ENCODE measurements at regions not wholly inside any gene's neighbourhood (a gene's known extent, or its start where the extent isn't known, plus 50 kb on each side); places are given as distances from the start of the nearest gene placed in this dataset.
A peak's percentile ranks its signal among the peaks of the same experiment; 100 is the strongest.

DNA sequence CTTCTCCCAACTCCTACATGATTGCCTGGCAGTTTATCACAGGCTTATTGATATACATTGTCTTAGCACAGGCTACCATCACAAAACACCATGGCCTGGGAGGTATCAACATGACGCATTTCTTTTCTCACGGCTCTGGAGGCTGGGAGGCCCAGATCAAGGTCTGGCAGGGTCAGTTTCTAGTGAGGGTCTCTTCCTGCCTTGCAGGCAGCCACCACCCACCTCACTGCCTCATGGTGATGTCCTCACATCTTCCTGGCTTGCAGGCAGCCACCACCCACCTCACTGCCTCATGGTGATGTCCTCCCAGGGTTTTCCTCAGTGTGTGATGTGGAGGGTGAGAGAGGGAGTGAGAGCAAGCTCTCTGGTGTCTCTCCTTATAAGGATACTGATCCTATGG is 599.3 kb upstream of the MKI67 start:
- no peak for DNase-seq

DNA sequence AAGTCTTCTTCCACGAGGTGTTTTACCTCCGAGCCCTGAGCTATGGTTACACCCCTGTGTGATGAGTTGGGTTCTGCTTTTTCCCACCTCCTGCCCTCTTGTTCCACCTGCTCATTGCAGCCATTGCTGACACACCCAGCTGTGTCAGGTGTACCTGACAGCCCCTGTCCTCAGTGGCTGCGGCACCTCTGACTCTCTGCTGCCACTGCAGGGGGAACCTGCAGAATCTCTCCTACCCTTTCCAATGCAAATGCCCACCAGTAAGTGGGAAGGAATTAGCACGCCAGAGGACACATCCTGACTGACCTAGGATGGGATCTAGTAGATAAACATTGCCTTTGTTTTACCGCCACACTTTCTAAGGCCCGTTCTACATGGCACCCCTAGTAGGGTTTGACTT is 600.9 kb upstream of the MKI67 start:
- DNase-seq = no peak

DNA sequence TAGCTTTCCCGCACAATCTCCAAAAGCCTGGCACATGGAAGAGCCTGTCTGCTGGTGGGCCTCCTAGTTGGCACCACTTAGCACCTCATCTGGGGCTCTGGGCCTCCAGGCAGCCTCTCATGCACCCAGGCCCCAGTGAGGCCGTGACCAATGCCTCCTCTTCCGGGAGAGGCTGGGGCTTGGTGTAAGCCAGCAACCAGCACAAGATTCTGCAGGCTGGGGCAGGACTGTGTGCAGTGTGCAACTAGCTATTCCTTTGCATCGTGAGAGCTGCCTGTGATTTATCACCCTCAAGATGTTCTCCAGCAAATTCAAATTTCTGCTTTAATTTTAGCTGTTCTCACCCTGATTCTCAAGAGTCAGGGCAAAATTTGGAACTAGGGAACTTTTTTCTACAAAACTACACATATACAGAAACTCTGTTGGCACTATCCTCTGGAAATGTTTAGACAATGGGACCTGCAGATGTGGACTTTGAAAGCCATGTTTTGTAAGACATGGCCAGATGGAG is 603.7 kb upstream of the MKI67 start:
- DNase-seq = no peak

DNA sequence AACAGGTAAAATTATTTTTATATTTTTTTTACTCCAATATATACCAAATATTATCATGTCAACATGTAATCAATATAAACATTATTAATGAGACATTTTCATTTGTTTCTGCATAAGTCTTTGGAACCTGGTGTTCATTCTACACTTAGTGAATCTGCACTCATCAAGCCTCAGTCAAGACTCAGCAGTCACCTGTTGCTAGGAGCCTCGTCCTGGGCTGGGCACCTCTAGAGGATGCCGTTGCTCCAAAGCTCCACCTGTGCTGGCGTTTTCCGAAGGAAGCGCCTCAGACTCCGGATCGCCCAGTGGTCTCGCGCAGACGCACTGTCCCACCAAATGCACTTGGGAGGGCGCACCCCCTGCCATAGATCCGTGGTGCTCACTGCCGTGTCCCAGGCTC is 604.7 kb upstream of the MKI67 start:
- no peak for DNase-seq

DNA sequence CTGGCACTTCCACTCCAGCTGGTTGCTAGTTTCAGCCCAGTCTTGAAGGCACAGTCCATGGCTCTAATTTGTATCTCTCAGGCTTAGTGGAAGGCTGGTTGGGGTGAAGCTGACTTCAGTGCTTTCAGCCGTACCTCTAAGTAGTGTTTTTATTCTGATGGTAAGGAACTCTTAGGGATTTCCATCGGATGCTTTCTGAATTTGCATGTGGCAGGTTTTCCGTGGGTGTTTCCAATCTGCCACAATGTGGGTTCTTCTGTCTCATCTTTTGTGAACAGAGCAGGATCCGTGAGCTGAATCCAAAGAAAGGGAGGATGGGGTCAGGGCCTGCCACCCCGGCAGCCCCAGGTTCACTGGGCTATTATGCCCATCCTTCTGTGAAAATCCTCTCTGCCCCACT is 607.9 kb upstream of the MKI67 start:
- DNase-seq = no peak

DNA sequence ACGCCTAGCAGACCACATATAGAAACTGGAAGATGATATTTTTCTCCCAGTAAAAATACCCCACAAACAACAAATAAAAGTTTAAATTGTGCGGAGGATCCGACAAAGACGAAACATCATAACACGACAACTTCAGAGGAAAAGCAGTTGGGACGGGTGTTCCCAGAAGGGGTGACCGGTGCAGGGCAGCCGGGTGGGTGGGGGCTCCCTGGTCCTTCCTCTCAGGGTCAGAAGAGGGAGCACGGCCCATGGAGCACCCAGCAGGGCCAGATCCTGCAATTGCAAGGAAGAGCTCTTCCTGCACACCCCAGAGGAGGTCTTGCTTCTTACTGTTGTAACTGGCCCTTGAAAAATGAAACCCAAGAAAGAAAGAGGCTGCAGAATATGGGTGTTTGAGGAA is 608.5 kb upstream of the MKI67 start:
- DNase-seq = no peak

DNA sequence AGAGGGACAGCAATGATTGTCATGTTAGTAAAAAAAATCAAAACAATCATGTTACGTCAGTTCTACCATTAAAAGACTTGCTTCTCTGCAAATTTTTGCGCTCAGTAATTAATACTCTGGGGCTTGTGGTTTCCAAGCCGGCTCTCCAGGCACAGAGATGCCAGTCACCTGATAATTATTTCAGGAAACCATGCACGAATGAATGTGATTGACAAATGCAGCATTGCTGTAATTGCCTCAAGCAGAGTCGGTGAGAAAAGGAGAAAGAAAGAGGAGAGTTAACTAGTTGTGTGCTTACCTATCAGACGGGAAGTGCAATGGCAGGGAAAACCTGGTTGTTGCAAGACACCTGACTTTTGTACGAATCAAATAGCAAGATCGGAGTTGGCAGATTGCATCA is 609.8 kb upstream of the MKI67 start:
- DNase-seq = no peak

DNA sequence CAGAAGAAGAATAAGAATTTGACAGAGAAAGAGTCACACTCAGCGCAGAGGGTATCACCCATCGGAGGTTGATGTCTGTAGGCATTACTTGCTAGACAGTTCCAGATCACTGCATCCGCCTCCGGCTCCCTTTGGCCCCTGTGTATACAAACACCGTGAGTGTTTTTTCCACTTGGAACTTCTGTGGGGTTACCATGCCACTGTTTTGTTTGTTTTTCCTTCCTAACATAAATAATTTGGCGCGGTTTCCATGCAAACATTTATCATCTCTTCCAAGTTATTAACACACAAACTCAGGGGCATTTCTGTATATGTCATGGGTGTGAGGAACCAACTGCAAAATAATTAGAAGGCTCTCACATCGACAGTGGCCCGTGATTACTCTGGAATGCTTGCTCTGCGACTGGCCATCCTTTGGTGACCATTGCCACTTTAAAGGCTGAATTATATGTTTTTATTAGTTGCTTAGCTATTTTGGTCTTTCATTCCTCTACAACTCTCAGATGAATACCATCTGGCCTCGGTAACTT is 612.2 kb upstream of the MKI67 start:
- DNase-seq = no peak

DNA sequence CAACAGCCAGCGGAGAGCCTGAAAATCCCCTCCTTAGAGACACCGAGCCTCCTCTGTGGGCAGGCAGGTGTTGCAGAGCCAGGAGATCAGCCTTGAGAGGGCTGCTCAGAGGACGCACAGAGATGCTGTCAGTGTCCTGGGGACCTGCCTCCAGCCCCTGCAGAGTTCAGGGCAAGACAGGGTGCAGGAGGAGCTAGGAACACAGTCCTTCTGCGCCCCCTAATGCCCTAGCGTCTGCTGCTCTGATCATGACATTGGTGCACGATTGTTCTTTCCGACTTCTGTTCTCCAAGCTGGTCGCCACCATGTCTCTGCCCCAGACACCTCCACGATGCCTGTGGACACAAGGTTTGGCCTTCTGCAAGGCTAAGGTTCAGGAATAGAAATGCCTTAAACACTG is 613.7 kb upstream of the MKI67 start:
- DNase-seq = peak; percentile 6

DNA sequence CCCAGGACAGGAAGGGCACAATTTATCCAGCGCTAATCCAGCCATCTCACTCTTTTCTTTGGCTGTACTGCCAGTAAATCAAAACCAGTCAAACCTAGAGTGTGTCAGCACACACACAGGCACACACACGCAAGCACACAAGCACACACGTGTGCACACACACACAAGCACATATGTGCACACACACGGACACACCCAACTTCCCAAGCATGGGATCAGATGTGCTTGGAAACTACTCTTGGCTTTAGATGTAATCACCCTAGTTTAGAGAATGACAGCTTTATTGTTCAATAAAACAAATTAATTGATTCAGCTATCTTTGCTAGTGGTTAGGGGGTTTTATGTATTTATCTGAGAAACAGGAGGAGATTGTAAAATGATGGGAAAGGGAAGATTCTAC is 615.0 kb upstream of the MKI67 start:
- no peak for DNase-seq

DNA sequence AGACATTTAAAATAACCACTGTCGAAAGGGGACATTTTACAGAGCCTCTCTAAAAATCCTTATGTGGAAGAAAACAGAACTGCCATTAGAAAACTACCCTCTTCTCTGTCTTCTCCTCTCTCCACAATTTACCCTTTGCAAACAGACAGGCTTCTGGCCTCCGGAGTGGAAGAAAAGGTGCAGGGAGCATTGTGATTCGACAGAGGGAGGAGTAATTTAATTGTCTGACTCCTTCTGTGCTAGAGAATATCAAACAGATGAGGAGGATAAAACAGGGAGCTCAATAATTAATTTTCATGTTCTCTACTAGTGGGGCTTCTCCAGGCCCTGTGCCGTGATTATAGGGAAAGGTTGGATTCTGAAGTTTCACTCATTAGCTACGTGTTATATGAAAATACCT is 615.5 kb upstream of the MKI67 start:
- no peak for DNase-seq

DNA sequence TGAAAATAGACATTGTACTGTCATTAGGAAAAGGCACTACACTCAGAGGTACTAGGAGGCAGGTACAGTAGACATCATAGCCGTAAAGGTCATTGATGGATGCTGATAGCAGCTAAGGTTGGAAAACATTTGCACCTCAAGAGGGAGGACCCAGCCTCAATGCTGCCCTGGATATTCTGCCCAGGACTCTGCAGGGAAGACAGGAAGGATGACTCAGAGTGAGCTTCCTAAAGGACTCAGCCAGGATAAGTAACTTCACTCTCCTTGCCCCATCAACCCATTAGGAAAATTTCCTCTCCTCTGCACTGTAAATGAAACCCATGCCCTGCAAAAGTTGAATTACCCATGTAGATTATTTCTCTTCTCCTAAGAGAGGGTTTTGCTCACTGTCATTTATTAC is 617.9 kb upstream of the MKI67 start:
- no peak for DNase-seq

DNA sequence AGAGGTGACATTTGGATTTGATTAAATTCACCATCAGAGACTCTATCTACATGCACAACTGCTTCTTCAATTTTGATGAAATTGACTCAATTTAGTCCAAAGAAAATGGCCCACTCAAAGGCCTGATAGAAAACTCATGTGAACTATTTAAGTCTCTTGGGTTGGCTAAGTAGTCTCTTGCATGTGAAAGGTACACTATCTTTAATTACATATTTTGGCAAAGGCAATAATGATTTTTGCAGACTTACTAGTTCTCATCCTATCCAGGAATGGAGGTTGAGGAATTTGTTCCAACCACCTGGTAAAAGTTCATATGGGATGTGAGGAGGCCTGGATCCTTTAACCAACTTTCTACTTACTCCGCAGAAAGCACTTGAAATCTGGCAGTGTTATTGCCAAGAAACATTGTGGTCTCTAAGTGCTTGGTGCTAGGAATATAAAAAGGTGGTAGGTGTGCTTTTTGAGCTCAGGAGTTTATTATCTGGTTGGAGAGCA is 618.6 kb upstream of the MKI67 start:
- no peak for DNase-seq

DNA sequence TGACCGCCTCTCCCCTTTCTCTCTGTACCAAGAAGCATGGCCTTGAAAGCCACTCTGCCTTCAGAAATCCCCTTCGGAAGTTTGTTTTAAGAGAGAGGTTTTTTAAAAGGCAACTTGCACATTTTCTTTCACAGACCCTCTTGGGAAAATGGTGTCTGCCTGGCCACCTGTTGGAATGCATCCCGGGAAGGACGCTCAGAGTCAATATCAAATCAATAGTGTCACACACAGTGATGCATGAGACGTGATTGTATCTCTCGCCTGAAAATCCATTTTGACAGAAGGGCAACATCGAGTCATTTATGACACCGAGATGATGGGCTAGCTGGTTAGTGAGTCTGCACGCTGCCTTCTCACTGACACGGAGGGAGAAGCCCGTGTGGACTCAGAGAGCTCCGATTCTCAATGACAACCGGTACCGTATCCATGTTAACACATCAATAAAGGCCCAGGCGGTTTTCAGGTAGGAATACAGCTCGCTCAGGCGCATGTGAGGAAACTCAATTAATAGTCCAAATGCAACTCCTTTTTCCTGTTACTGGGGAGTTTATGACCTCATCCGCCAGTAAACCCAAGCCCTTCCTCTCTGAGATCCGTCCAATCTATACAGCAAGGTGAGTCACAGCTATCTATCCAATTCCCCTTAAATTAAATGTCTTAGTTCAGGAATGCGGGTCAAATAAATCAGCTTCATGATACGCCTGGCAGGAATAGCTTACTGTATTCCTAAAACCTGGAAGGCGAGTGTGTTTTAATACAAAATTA is 621.5 kb upstream of the MKI67 start:
- DNase-seq = no peak

DNA sequence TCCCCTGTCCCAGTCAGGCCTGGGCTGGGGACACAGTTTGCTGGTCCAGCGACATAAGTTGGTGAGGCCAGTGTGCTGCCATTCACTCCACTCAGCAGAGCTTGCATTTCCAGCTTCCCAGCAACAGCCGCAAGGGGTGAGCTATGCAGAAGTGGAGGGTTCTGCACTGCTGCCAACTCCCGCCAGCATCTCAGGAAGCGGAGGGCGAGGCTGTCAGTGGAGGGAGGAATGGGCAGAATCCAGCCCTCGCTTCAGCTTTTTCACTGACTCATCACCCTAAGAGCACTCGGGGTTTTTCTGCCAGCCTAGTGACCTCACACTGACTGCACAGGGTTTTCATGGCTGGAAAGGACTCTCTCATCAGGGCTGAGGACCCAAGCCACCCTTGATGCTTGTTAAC is 625.1 kb upstream of the MKI67 start:
- DNase-seq = no peak

DNA sequence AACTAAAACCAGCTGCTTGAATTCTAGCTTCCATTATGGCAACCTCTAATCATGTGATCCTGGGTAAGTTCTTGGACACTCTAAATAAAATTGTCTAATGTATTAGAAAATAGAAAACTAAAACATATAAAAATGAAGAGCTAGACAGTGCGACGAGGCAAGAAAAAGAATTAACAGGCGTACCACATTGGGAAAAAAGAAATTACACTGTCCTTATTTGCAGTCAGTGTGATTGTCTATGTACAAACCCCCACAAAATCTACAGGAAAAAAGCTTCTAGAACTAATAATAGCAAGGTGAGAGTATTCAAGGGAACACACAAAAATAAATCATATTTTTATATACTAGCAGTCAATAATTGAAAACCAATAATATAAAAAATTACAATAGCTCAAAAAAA is 625.6 kb upstream of the MKI67 start:
- DNase-seq = no peak

DNA sequence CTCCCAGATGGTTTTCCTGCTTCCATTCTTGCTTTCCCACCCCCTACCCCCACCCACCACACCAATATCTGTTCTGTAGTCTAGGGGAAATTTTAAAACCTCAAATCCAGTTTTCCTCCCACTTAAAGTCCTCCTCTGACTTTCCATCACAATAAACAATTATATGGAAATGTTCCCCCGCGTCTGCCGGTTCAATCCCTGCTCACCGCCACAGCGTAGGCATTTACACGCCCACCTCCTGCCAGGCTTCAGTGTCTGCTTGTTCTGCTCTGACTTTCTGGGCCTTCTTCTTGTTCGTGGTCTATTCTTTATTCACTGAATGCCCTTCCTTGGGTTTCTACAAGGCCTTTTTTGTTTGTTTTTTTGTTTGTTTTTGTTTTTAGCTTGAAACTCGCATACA is 633.0 kb upstream of the MKI67 start:
- no peak for DNase-seq

DNA sequence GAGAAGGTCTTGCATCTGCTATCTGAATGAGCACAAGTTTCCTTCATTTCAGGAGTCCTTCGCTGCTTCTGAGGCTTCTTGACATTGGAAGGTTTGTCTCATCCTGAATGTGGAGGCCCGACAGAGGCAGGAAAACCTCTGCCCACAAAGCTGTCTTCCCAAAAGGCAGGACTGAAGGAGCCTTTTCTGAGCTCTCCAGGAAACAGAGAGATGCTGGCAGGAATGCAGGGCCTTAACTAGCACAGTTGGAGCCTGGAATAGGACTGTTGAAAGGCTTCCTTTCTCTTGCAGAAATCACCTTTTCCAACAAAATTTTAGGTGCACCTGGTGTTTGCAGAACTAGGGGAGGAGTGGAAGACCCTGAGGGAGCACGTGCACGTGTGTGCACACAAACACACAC is 637.4 kb upstream of the MKI67 start:
- no peak for DNase-seq

DNA sequence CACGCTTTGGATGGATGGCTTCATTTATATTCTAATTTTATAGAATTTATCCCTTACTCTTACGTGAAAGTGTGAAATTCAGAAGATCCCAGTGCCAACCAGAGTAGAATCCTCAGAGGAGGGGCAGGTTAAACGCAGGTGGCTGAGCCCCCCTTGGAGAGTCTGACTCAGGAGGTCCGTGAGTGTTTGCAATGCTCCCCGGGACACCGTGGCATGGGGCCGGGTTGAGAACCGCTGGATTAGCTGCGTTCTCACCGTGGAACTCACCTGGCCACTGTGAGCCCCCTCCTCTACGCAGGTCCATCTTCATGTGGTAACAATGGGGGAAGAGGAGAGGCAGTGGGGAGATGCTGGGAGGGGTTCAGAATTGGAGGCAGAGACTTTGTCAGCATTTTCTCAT is 638.0 kb upstream of the MKI67 start:
- DNase-seq = no peak

DNA sequence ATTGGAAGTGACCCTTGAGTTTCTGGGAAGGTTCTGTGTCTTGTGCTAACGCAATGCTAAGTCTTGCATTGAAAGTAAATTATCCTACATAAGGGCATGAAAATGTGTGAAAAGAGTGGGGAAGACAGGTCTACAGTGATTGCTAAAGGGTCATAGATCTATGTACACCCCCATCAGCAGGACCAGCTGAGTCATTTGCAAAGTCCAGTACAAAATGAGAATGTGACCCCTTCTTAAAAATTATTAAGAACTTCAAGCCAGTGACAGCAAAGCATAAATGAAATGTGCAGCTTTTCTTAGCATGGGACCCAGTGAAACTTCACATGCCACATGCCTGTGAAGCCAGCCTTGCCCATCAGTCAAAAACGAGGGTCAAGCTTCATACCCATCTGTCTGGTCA is 640.7 kb upstream of the MKI67 start:
- DNase-seq = no peak

DNA sequence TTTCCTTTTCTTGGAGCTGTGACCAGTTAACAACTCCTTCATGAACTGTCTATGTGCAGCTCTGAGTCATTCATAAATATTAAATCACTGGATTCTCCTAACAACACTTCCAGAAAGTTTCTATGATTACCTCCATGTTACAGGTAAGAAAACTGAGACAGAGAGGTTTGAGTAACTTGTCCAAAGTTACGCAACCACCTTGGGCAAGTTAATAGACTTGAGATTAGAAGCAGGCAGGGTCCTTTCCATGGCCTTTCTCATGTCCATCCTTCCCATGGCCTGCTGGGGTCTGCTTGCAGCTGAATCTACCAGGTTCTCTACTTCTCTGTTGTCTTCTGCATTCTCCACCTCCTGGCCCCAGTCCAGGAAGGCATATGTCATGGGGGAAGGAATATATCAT is 648.8 kb upstream of the MKI67 start:
- DNase-seq = no peak

DNA sequence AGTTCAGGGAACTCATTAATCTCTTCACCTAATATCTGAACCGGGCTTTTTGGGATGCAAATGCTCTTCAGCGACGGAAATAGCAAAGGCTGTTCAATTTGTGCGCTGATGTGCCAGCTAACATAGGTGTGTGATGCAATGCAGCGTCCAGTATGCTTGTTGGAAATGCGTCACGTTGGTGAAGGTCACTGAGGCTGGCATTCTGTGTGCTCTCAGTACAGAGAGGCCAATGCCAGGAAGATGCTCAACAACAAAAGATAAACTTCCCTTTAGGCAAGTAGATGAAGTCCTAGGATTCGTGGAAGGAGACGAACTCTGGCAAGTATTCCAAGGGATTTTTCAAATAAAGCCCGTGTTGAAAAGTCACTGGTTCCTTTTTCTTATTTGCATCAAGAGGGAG is 649.5 kb upstream of the MKI67 start:
- DNase-seq = no peak

DNA sequence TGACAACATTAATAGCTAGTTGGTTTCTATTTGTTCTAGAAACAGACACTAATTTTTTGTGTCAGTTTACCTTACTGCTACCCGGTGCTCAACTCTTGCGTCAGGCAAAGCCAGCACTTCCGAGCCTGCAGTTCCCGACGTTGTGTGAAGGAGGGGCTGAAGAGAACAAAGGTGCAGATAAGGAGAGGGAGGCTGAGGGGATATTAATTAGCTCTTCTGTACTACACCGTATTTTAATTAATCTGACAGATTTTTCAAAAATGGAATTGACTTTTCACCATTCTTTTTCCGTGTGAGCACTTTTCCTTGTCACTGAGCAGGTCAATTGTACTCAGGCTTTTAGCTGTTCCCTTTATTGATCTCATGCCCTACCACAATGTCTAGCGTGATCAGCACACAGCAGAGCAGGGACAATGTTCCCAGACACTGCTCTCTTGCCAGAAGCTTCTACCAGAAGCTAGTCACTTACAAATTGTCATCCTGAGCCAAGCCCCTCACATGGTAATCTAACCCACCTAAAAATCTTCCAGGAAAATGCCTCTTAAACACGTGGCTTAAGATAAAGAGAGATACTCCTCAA is 650.5 kb upstream of the MKI67 start:
- DNase-seq = no peak

DNA sequence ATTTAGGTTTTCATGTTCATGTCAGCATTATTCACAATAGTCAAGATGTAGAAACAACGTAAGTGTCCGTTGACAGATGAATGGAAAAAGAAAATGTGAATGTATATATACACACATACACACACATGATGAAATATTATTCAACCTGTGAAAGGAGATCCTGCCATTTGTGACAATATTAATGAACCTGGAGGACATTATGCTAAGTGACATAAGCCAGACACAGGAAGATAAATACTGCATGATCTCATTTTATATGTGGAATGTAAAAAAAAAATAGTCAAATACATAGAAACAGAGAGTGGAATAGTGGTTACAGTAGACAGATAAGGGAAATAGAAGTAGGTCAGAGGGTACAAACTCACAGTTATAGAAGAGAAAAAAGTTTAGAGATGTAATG is 651.1 kb upstream of the MKI67 start:
- DNase-seq = no peak

DNA sequence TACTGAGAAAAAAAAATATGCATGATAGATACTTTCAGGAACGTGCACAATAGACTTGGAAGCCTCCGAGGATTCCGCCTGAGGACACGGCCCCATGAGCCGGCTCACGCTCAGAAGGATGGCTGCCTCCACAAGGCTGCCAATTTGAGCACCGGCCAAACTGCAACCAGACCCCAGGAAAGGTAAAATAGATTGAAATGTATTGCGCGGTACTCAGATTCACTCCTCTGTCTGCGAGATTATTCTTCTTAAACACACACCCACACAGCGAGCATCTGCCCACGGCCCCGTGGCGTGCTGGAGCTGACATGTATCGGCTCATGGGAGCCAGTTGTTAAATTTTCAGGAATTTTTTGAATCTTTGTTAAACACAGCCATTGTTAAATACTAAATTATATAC is 653.2 kb upstream of the MKI67 start:
- DNase-seq = no peak
